22Rv1 (cell line): ENCODE measurements at regions not wholly inside any gene's neighbourhood (a gene's known extent, or its start where the extent isn't known, plus 50 kb on each side); places are given as distances from the start of the nearest gene placed in this dataset.

ENCODE experiments used
- ZFX ChIP-seq: fragments of 450-650 bp; IDR thresholded peaks from 2 replicates; pipeline ENCODE4 v1.6.1; 2017; ENCODE audit warnings: antibody characterized with exemption, borderline replicate concordance
- TF ChIP-seq, protein P1 (sequence below): fragments of 450-650 bp; IDR thresholded peaks from 2 replicates; pipeline ENCODE4 v1.5.1; 2017; ENCODE audit warnings: mild to moderate bottlenecking

GRCh38 chr17:34504814-34505484, 74.4 kb upstream of the TMEM132E start:
- TF ChIP-seq, protein P1, sequence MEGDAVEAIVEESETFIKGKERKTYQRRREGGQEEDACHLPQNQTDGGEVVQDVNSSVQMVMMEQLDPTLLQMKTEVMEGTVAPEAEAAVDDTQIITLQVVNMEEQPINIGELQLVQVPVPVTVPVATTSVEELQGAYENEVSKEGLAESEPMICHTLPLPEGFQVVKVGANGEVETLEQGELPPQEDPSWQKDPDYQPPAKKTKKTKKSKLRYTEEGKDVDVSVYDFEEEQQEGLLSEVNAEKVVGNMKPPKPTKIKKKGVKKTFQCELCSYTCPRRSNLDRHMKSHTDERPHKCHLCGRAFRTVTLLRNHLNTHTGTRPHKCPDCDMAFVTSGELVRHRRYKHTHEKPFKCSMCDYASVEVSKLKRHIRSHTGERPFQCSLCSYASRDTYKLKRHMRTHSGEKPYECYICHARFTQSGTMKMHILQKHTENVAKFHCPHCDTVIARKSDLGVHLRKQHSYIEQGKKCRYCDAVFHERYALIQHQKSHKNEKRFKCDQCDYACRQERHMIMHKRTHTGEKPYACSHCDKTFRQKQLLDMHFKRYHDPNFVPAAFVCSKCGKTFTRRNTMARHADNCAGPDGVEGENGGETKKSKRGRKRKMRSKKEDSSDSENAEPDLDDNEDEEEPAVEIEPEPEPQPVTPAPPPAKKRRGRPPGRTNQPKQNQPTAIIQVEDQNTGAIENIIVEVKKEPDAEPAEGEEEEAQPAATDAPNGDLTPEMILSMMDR: no peak
- TF ChIP-seq ZFX: no peak
